ENCODE measurements at regions not wholly inside any gene's neighbourhood (a gene's known extent, or its start where the extent isn't known, plus 50 kb on each side); places are given as distances from the start of the nearest gene placed in this dataset.

DNA sequence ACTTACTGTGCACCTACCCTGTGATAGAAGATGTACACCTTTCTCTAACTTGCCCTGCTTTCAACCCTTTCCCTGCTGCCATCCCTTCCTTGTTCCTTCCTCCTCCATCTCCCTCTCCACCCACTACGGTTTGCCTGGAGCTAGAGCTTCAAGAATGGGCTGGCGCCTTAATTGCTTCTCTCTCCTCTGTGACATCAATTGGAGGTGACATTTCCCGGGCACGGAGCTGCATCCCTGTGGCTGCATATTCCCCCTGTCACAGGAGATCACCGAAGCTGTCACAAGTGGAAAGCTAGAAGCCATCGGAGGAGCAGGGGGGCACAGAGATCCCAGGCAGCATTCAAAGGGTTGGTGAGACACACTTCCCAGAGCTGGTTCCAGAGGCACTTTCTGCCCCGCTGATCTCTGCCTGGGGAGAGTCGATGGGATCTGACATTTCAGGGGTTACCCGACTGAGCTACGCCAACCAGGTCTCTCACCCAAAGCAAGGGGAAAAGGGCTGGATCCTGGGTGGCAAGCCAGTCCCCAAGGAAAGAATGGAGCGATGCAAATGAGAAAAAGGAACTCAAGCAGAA lies 604.9 kb downstream of the MED13L start:
- TF ChIP-seq, protein P1, sequence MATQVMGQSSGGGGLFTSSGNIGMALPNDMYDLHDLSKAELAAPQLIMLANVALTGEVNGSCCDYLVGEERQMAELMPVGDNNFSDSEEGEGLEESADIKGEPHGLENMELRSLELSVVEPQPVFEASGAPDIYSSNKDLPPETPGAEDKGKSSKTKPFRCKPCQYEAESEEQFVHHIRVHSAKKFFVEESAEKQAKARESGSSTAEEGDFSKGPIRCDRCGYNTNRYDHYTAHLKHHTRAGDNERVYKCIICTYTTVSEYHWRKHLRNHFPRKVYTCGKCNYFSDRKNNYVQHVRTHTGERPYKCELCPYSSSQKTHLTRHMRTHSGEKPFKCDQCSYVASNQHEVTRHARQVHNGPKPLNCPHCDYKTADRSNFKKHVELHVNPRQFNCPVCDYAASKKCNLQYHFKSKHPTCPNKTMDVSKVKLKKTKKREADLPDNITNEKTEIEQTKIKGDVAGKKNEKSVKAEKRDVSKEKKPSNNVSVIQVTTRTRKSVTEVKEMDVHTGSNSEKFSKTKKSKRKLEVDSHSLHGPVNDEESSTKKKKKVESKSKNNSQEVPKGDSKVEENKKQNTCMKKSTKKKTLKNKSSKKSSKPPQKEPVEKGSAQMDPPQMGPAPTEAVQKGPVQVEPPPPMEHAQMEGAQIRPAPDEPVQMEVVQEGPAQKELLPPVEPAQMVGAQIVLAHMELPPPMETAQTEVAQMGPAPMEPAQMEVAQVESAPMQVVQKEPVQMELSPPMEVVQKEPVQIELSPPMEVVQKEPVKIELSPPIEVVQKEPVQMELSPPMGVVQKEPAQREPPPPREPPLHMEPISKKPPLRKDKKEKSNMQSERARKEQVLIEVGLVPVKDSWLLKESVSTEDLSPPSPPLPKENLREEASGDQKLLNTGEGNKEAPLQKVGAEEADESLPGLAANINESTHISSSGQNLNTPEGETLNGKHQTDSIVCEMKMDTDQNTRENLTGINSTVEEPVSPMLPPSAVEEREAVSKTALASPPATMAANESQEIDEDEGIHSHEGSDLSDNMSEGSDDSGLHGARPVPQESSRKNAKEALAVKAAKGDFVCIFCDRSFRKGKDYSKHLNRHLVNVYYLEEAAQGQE (IDR thresholded peaks at IDR 0.05; ENCODE audit: low read depth), result no peak
- TF ChIP-seq FOXM1 (IDR thresholded peaks at IDR 0.05; ENCODE audit: borderline replicate concordance, low read depth) (no peak), CEBPB (IDR thresholded peaks at IDR 0.05) (no peak), ZBTB7A (IDR thresholded peaks at IDR 0.05; ENCODE audit: low read depth) (no peak), YY1 (IDR thresholded peaks at IDR 0.05; ENCODE audit: low read depth) (no peak), EP300 (IDR thresholded peaks at IDR 0.05; ENCODE audit: borderline replicate concordance) (no peak), TAF1 (IDR thresholded peaks at IDR 0.05; ENCODE audit: low read depth) (no peak), CREB1 (IDR thresholded peaks at IDR 0.05; ENCODE audit: low read depth) (no peak), TCF12 (IDR thresholded peaks at IDR 0.05; ENCODE audit: low read depth) (no peak), NFIC (IDR thresholded peaks at IDR 0.05) (no peak), RAD21 (IDR thresholded peaks at IDR 0.05; ENCODE audit: low read depth) (no peak), EGR1 (IDR thresholded peaks at IDR 0.05) (no peak), TEAD4 (IDR thresholded peaks at IDR 0.05) (no peak)
- TF ChIP-seq, protein P2, sequence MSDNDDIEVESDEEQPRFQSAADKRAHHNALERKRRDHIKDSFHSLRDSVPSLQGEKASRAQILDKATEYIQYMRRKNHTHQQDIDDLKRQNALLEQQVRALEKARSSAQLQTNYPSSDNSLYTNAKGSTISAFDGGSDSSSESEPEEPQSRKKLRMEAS (IDR thresholded peaks at IDR 0.05), result no peak
- TF ChIP-seq, protein P3, sequence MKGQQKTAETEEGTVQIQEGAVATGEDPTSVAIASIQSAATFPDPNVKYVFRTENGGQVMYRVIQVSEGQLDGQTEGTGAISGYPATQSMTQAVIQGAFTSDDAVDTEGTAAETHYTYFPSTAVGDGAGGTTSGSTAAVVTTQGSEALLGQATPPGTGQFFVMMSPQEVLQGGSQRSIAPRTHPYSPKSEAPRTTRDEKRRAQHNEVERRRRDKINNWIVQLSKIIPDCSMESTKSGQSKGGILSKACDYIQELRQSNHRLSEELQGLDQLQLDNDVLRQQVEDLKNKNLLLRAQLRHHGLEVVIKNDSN (IDR thresholded peaks at IDR 0.05), result no peak

DNA sequence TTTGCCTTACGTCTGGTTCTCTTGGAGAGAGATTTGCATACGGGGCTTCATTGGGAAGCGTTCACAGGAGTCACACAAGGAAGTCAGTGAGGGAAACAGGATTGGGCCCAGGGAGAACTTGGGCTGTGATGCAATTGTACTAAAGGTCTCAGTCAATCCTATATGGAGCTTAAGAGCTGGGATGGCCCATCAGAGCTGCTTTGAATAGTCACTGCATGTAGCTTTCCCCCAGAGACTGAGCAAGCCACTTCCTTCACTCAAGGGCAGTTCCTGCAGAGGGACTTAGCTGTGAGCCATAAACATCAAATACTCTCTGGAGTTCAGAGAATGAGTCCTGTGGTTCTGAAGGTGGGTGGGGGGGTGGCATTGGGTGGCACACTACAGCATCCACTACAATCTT lies 605.4 kb downstream of the MED13L start:
- TF ChIP-seq CEBPB (IDR thresholded peaks at IDR 0.05) (no peak), CREB1 (IDR thresholded peaks at IDR 0.05; ENCODE audit: low read depth) (no peak), NFIC (IDR thresholded peaks at IDR 0.05) (no peak), RAD21 (IDR thresholded peaks at IDR 0.05; ENCODE audit: low read depth) (no peak), ZBTB7A (IDR thresholded peaks at IDR 0.05; ENCODE audit: low read depth) (no peak), EP300 (IDR thresholded peaks at IDR 0.05; ENCODE audit: borderline replicate concordance) (no peak), TAF1 (IDR thresholded peaks at IDR 0.05; ENCODE audit: low read depth) (no peak), FOXM1 (IDR thresholded peaks at IDR 0.05; ENCODE audit: borderline replicate concordance, low read depth) (no peak), YY1 (IDR thresholded peaks at IDR 0.05; ENCODE audit: low read depth) (no peak), TEAD4 (IDR thresholded peaks at IDR 0.05) (no peak)
- TF ChIP-seq, protein P2 (IDR thresholded peaks at IDR 0.05), result no peak
- TF ChIP-seq, protein P1 (IDR thresholded peaks at IDR 0.05; ENCODE audit: low read depth), result no peak
- TF ChIP-seq, protein P3 (IDR thresholded peaks at IDR 0.05), result no peak

DNA sequence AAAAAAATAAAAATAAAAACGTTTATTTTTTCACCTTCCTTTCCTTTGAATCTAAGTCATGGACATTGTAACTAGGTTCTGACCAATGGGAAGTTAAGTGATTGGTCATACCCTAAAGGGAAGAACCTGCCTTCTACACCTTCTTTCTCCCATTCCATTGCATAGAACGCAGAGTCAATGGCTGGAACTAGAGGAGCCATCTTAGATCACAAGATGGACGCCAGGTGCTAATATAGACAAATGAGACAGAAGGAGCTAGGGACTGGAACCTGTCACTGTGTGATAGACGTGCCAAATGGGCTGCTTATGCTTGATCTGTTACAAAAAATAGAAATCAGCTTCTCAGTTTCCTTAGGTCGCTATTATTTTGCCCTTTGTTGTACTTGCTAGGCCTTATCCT lies 606.6 kb downstream of the MED13L start:
- TF ChIP-seq CREB1 (IDR thresholded peaks at IDR 0.05; ENCODE audit: low read depth), result no peak
- no peak for TF ChIP-seq TCF12 (IDR thresholded peaks at IDR 0.05; ENCODE audit: low read depth)
- no peak for TF ChIP-seq TAF1 (IDR thresholded peaks at IDR 0.05; ENCODE audit: low read depth)
- no peak for TF ChIP-seq EP300 (IDR thresholded peaks at IDR 0.05; ENCODE audit: borderline replicate concordance)
- no peak for TF ChIP-seq ZBTB7A (IDR thresholded peaks at IDR 0.05; ENCODE audit: low read depth)
- TF ChIP-seq TEAD4 (IDR thresholded peaks at IDR 0.05), result no peak
- TF ChIP-seq YY1 (IDR thresholded peaks at IDR 0.05; ENCODE audit: low read depth), result no peak
- no peak for TF ChIP-seq RAD21 (IDR thresholded peaks at IDR 0.05; ENCODE audit: low read depth)
- TF ChIP-seq, protein P1 (IDR thresholded peaks at IDR 0.05; ENCODE audit: low read depth), result no peak
- no peak for TF ChIP-seq NFIC (IDR thresholded peaks at IDR 0.05)
- no peak for TF ChIP-seq CEBPB (IDR thresholded peaks at IDR 0.05)

DNA sequence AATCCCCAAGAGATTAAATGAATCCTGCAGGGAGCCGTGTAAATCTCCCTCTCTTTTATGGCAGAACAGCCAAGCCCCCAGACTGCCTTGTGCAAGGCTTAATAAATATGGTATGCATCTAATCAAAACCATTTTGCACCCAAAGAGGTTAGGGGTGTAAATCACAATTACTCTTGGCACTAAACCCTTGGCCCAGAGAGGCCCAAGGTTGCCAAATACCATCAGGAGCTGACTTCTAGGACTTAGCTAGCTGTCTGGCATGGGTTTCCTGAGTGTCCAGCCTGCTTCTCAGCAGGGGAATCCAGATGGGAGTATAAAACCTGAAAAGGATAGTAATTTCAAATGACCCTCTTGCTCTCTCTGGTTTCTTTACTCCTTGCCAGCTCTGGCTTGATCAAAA lies 610.4 kb downstream of the MED13L start:
- TF ChIP-seq, protein P3 (IDR thresholded peaks at IDR 0.05), result no peak
- TF ChIP-seq TEAD4 (IDR thresholded peaks at IDR 0.05) (no peak), RAD21 (IDR thresholded peaks at IDR 0.05; ENCODE audit: low read depth) (no peak), TAF1 (IDR thresholded peaks at IDR 0.05; ENCODE audit: low read depth) (no peak), CEBPB (IDR thresholded peaks at IDR 0.05) (no peak), YY1 (IDR thresholded peaks at IDR 0.05; ENCODE audit: low read depth) (no peak), ZBTB7A (IDR thresholded peaks at IDR 0.05; ENCODE audit: low read depth) (no peak), NFIC (IDR thresholded peaks at IDR 0.05) (no peak), CREB1 (IDR thresholded peaks at IDR 0.05; ENCODE audit: low read depth) (no peak), TCF12 (IDR thresholded peaks at IDR 0.05; ENCODE audit: low read depth) (no peak), EGR1 (IDR thresholded peaks at IDR 0.05) (no peak)
- TF ChIP-seq, protein P1 (IDR thresholded peaks at IDR 0.05; ENCODE audit: low read depth), result no peak
- TF ChIP-seq, protein P2 (IDR thresholded peaks at IDR 0.05), result no peak
